ENCODE measurements at regions not wholly inside any gene's neighbourhood (a gene's known extent, or its start where the extent isn't known, plus 50 kb on each side); places are given as distances from the start of the nearest gene placed in this dataset.

- no peaks in the 10 kb centered on the region for H3K36me3 Mint-ChIP-seq (ENCODE audit: unreplicated experiment)
- H3K27ac Mint-ChIP-seq (ENCODE audit: unreplicated experiment): no peak overlapping the region
- peaks cover 27% of the 10 kb centered on the region for H3K27me3 Mint-ChIP-seq (ENCODE audit: unreplicated experiment)
- no peak overlapping the region for H3K4me3 Mint-ChIP-seq (ENCODE audit: unreplicated experiment)
- H3K4me1 Mint-ChIP-seq (ENCODE audit: unreplicated experiment): no peaks in the 10 kb centered on the region
- TF ChIP-seq CTCF (IDR thresholded peaks at IDR 0.05): no peak
- DNase-seq (ENCODE audit: extremely low spot score, unreplicated experiment): no peak
- peaks cover 6% of the 10 kb centered on the region for H3K9me3 Mint-ChIP-seq (ENCODE audit: unreplicated experiment)
These were observed 132.8 kb downstream of the SOX9 start for GRCh38 chr17:72253597-72253996.

- no peaks in the 10 kb centered on the region for H3K4me1 Mint-ChIP-seq (ENCODE audit: unreplicated experiment)
- H3K27ac Mint-ChIP-seq (ENCODE audit: unreplicated experiment): no peak overlapping the region
- H3K27me3 Mint-ChIP-seq (ENCODE audit: unreplicated experiment): peaks cover 23% of the 10 kb centered on the region
- H3K4me3 Mint-ChIP-seq (ENCODE audit: unreplicated experiment): no peak overlapping the region
- no peak for DNase-seq (ENCODE audit: extremely low spot score, unreplicated experiment)
- no peak for TF ChIP-seq CTCF (IDR thresholded peaks at IDR 0.05)
- no peaks in the 10 kb centered on the region for H3K36me3 Mint-ChIP-seq (ENCODE audit: unreplicated experiment)
- peaks cover 6% of the 10 kb centered on the region for H3K9me3 Mint-ChIP-seq (ENCODE audit: unreplicated experiment)
These were observed 134.1 kb downstream of the SOX9 start for GRCh38 chr17:72254808-72255449.

GRCh38 chr17:72255481-72255880, 134.7 kb downstream of the SOX9 start:
- TF ChIP-seq CTCF (IDR thresholded peaks at IDR 0.05): no peak
- H3K36me3 Mint-ChIP-seq (ENCODE audit: unreplicated experiment): no peaks in the 10 kb centered on the region
- H3K9me3 Mint-ChIP-seq (ENCODE audit: unreplicated experiment): peaks cover 6% of the 10 kb centered on the region
- no peak overlapping the region for H3K4me3 Mint-ChIP-seq (ENCODE audit: unreplicated experiment)
- H3K27me3 Mint-ChIP-seq (ENCODE audit: unreplicated experiment): peaks cover 20% of the 10 kb centered on the region
- H3K27ac Mint-ChIP-seq (ENCODE audit: unreplicated experiment): no peak overlapping the region
- H3K4me1 Mint-ChIP-seq (ENCODE audit: unreplicated experiment): no peaks in the 10 kb centered on the region
- no peak for DNase-seq (ENCODE audit: extremely low spot score, unreplicated experiment)

- no peaks in the 10 kb centered on the region for H3K4me1 Mint-ChIP-seq (ENCODE audit: unreplicated experiment)
- no peak overlapping the region for H3K4me3 Mint-ChIP-seq (ENCODE audit: unreplicated experiment)
- peaks cover 5% of the 10 kb centered on the region for H3K27me3 Mint-ChIP-seq (ENCODE audit: unreplicated experiment)
- TF ChIP-seq CTCF (IDR thresholded peaks at IDR 0.05): no peak
- peaks cover 3% of the 10 kb centered on the region for H3K9me3 Mint-ChIP-seq (ENCODE audit: unreplicated experiment)
- DNase-seq (ENCODE audit: extremely low spot score, unreplicated experiment): no peak
- H3K36me3 Mint-ChIP-seq (ENCODE audit: unreplicated experiment): no peaks in the 10 kb centered on the region
- H3K27ac Mint-ChIP-seq (ENCODE audit: unreplicated experiment): no peak overlapping the region
These were observed 137.9 kb downstream of the SOX9 start for GRCh38 chr17:72258711-72259110.

- Mint-ChIP-seq H3K4me3 (ENCODE audit: unreplicated experiment) (no peak overlapping the region), H3K27me3 (ENCODE audit: unreplicated experiment) (no peaks in the 10 kb centered on the region), H3K4me1 (ENCODE audit: unreplicated experiment) (no peaks in the 10 kb centered on the region)
These were observed 139.1 kb downstream of the SOX9 start for GRCh38 chr17:72259922-72260321.

More at GRCh38 chr17:72259922-72260321, 139.1 kb downstream of the SOX9 start:
- no peak for TF ChIP-seq CTCF (IDR thresholded peaks at IDR 0.05)
- no peak overlapping the region for H3K27ac Mint-ChIP-seq (ENCODE audit: unreplicated experiment)
- H3K9me3 Mint-ChIP-seq (ENCODE audit: unreplicated experiment): no peaks in the 10 kb centered on the region
- DNase-seq (ENCODE audit: extremely low spot score, unreplicated experiment): no peak
- H3K36me3 Mint-ChIP-seq (ENCODE audit: unreplicated experiment): no peaks in the 10 kb centered on the region
